Smooth muscle cell (in vitro differentiated cells): ENCODE measurements at regions not wholly inside any gene's neighbourhood (a gene's known extent, or its start where the extent isn't known, plus 50 kb on each side); places are given as distances from the start of the nearest gene placed in this dataset.
"Not testable (repeated sequence)": the region's sequence is repeated elsewhere in the genome, so short reads cannot be mapped to it uniquely, and the experiment has no call there.

Experiments used
- DNase-seq: peaks from one replicate; lab custom pipeline; 2025; ENCODE audit not compliant: unreplicated experiment; lab: John Stamatoyannopoulos, UW
- H2AFZ ChIP-seq: fragments of 200-600 bp; sonication (generic); 2 replicates; pipeline ENCODE4 v1.6.0; 2016; ENCODE audit warnings: antibody characterized with exemption, low read depth, mild to moderate bottlenecking
- H3F3A ChIP-seq: fragments of 200-600 bp; sonication (generic); 2 replicates; pipeline ENCODE4 v1.6.0; 2017; ENCODE audit warnings: antibody characterized with exemption, low read depth
- H3K27ac ChIP-seq: fragments of 200-600 bp; sonication (generic); 2 replicates; pipeline ENCODE4 v1.5.1; 2016; ENCODE audit warnings: low read depth, mild to moderate bottlenecking
- H3K27me3 ChIP-seq: fragments of 200-600 bp; sonication (generic); 2 replicates; pipeline ENCODE4 v1.6.1; 2016; ENCODE audit warnings: low read depth, mild to moderate bottlenecking
- H3K36me3 ChIP-seq: fragments of 200-600 bp; sonication (generic); 2 replicates; pipeline ENCODE4 v1.5.1; 2016; ENCODE audit warnings: low read depth
- H3K4me1 ChIP-seq: fragments of 200-600 bp; sonication (generic); 2 replicates; pipeline ENCODE4 v1.5.1; 2016; ENCODE audit warnings: low read depth
- H3K4me2 ChIP-seq: fragments of 200-600 bp; sonication (generic); 2 replicates; pipeline ENCODE4 v1.6.0; 2016; ENCODE audit warnings: mild to moderate bottlenecking
- H3K4me3 ChIP-seq: fragments of 200-600 bp; sonication (generic); 2 replicates; pipeline ENCODE4 v1.5.1; 2016; ENCODE audit warnings: mild to moderate bottlenecking
- H3K79me2 ChIP-seq: fragments of 200-600 bp; sonication (generic); 2 replicates; pipeline ENCODE4 v1.6.0; 2016; ENCODE audit warnings: low read depth, mild to moderate bottlenecking
- H3K9ac ChIP-seq: fragments of 200-600 bp; sonication (generic); 2 replicates; pipeline ENCODE4 v1.6.0; 2016; ENCODE audit warnings: low read depth
- H3K9me3 ChIP-seq: fragments of 200-600 bp; sonication (generic); replicated peaks from 2 replicates; pipeline ENCODE4 v1.5.1; 2016; ENCODE audit warnings: low read depth
- H4K20me1 ChIP-seq: fragments of 200-600 bp; sonication (generic); 2 replicates; pipeline ENCODE4 v1.6.0; 2016; ENCODE audit warnings: low read depth
- CTCF ChIP-seq: fragments of 200-600 bp; sonication (generic); IDR thresholded peaks from 2 replicates; pipeline ENCODE4 v1.5.1; 2017; ENCODE audit warnings: borderline replicate concordance, mild to moderate bottlenecking, antibody characterized with exemption; ENCODE audit not compliant: insufficient read depth, poor library complexity, severe bottlenecking
- WGBS: methylation state at CpG from one replicate; pipeline ENCODE4 v1.1.7; 2016; ENCODE audit warnings: low lambda C conversion rate; 5-methylcytosine and 5-hydroxymethylcytosine counted together

- H3K36me3 ChIP-seq, result no peaks in the 10 kb centered on the region
- no peaks in the 10 kb centered on the region for H3K79me2 ChIP-seq
- no peak overlapping the region for H3K9ac ChIP-seq
- no peaks in the 10 kb centered on the region for H3K27me3 ChIP-seq
- H3K4me3 ChIP-seq, result no peak overlapping the region
- no peak for TF ChIP-seq CTCF
- H3K9me3 ChIP-seq, result no peaks in the 10 kb centered on the region
- WGBS, result 97% methylated on average over 6 of the region's 6 CpGs
- no peak overlapping the region for H2AFZ ChIP-seq
- H3F3A ChIP-seq, result no peaks in the 10 kb centered on the region
- H4K20me1 ChIP-seq, result no peaks in the 10 kb centered on the region
- no peak overlapping the region for H3K27ac ChIP-seq
- no peak for DNase-seq
- H3K4me2 ChIP-seq, result no peak overlapping the region
- H3K4me1 ChIP-seq, result no peaks in the 10 kb centered on the region
Measured at GRCh38 chr12:42030588-42030987, 114.1 kb downstream of the GXYLT1 start.

GRCh38 chr12:42027546-42027945 lies 117.1 kb downstream of the GXYLT1 start:
- no peaks in the 10 kb centered on the region for H3K4me1 ChIP-seq
- no peaks in the 10 kb centered on the region for H3K9me3 ChIP-seq
- no peak overlapping the region for H3K4me2 ChIP-seq
- no peaks in the 10 kb centered on the region for H4K20me1 ChIP-seq
- H3K36me3 ChIP-seq, result no peaks in the 10 kb centered on the region
- no peak for TF ChIP-seq CTCF
- no peaks in the 10 kb centered on the region for H3K27me3 ChIP-seq
- no peaks in the 10 kb centered on the region for H3F3A ChIP-seq
- H3K79me2 ChIP-seq, result no peaks in the 10 kb centered on the region
- 91% methylated on average over 5 of the region's 5 CpGs for WGBS
- H3K27ac ChIP-seq, result no peak overlapping the region
- no peak overlapping the region for H3K4me3 ChIP-seq
- DNase-seq, result no peak
- H2AFZ ChIP-seq, result no peak overlapping the region
- H3K9ac ChIP-seq, result no peak overlapping the region

GRCh38 chr12:42024495-42024830 lies 120.2 kb downstream of the GXYLT1 start:
- no peaks in the 10 kb centered on the region for H3K27me3 ChIP-seq
- no peaks in the 10 kb centered on the region for H4K20me1 ChIP-seq
- H3K4me2 ChIP-seq, result peak overlapping the region; percentile 86
- no peak for TF ChIP-seq CTCF
- H3K9ac ChIP-seq, result no peak overlapping the region
- H3K9me3 ChIP-seq, result no peaks in the 10 kb centered on the region
- DNase-seq, result no peak
- no peak overlapping the region for H3K27ac ChIP-seq
- 23% methylated on average over 3 of the region's 3 CpGs for WGBS
- H2AFZ ChIP-seq, result peak overlapping the region; percentile 94
- H3K79me2 ChIP-seq, result no peaks in the 10 kb centered on the region
- no peaks in the 10 kb centered on the region for H3K4me1 ChIP-seq
- peak overlapping the region; percentile 52 for H3K4me3 ChIP-seq
- H3K36me3 ChIP-seq, result no peaks in the 10 kb centered on the region
- H3F3A ChIP-seq, result no peaks in the 10 kb centered on the region

- no peak overlapping the region for H3K9ac ChIP-seq
Measured at GRCh38 chr12:42023733-42024494, 120.8 kb downstream of the GXYLT1 start.

GRCh38 chr12:42021937-42022336 lies 122.7 kb downstream of the GXYLT1 start:
- not testable (repeated sequence) for H3K27ac ChIP-seq, H3K4me1 ChIP-seq, H3K4me2 ChIP-seq, DNase-seq, H3K27me3 ChIP-seq, H3K36me3 ChIP-seq, H3F3A ChIP-seq, H3K9me3 ChIP-seq, H2AFZ ChIP-seq, H3K79me2 ChIP-seq, H3K9ac ChIP-seq, H4K20me1 ChIP-seq, H3K4me3 ChIP-seq
- WGBS, result 100% methylated on average over 9 of the region's 9 CpGs

More at GRCh38 chr12:42023733-42024494, 120.8 kb downstream of the GXYLT1 start:
- H2AFZ ChIP-seq, result peak overlapping the region; percentile 94
- H3F3A ChIP-seq, result no peaks in the 10 kb centered on the region
- H3K27me3 ChIP-seq, result no peaks in the 10 kb centered on the region
- no peaks in the 10 kb centered on the region for H3K79me2 ChIP-seq
- 15% methylated on average over 25 of the region's 25 CpGs for WGBS
- H3K9me3 ChIP-seq, result no peaks in the 10 kb centered on the region
- TF ChIP-seq CTCF, result peak; percentile 98
- no peak overlapping the region for H3K27ac ChIP-seq
- H3K4me1 ChIP-seq, result no peaks in the 10 kb centered on the region
- peak overlapping the region; percentile 52 for H3K4me3 ChIP-seq
- no peaks in the 10 kb centered on the region for H4K20me1 ChIP-seq
- peak overlapping the region; percentile 86 for H3K4me2 ChIP-seq
- peak; percentile 47 for DNase-seq
- H3K36me3 ChIP-seq, result no peaks in the 10 kb centered on the region
